ENCODE measurements at regions not wholly inside any gene's neighbourhood (a gene's known extent, or its start where the extent isn't known, plus 50 kb on each side); places are given as distances from the start of the nearest gene placed in this dataset.
"Not testable (repeated sequence)": the region's sequence is repeated elsewhere in the genome, so short reads cannot be mapped to it uniquely, and the experiment has no call there.

DNA sequence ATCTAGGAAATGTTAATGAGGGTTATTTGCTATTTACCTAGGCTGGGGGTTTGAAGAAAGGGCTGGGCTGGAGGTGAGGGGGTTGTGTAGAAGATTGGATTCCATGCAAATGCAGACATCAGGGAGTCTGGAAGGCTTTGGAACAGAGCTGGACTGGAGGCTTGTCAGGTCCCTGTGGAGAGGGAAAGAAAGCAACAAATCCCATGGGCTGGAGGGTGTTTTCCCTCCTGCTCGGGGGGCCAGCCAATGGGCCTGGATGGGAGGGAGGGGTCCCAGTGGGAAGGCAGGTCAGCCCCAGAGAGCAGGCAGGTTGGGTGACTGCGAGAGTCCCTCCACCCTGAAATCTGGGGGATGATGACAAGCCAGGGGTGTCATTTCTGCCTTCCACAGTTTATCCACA lies 431.8 kb downstream of the RPS24 start:
- no peak for DNase-seq

DNA sequence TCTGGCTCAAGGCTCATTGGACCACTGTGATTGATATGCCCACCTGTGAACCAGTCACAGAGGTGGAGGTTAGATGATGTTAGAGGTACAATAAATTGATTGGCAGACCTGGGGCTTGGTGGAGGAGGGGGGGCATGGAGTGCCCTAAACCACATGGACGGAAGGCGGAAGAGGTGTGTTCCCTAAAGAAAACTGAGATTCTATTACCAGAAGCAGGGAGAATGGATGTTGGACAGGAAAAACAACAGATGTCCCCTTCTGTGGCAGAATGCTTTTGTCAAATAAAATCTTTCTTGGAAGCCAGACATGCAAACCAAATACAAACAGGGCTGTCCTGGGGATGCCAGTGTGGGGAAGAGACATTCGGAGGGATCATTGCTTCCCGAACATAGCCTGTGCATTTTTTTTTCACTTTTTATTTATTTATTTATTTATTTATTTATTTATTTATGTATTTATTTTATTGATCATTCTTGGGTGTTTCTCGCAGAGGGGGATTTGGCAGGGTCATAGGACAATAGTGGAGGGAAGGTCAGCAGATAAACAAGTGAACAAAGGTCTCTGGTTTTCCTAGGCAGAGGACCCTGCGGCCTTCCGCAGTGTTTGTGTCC lies 433.9 kb downstream of the RPS24 start:
- DNase-seq: no peak

DNA sequence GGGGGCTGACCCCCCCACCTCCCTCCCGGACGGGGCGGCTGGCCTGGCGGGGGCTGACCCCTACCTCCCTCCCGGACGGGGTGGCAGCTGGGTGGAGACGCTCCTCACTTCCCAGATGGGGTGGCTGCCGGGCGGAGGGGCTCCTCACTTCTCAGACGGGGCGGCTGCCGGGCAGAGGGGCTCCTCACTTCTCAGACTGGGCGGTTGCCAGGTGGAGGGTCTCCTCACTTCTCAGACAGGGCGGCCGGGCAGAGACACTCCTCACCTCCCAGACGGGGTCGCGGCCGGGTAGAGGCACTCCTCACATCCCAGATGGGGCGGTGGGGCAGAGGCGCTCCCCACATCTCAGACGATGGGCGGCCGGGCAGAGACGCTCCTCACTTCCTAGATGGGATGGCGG lies 435.1 kb downstream of the RPS24 start:
- DNase-seq: not testable (repeated sequence)

DNA sequence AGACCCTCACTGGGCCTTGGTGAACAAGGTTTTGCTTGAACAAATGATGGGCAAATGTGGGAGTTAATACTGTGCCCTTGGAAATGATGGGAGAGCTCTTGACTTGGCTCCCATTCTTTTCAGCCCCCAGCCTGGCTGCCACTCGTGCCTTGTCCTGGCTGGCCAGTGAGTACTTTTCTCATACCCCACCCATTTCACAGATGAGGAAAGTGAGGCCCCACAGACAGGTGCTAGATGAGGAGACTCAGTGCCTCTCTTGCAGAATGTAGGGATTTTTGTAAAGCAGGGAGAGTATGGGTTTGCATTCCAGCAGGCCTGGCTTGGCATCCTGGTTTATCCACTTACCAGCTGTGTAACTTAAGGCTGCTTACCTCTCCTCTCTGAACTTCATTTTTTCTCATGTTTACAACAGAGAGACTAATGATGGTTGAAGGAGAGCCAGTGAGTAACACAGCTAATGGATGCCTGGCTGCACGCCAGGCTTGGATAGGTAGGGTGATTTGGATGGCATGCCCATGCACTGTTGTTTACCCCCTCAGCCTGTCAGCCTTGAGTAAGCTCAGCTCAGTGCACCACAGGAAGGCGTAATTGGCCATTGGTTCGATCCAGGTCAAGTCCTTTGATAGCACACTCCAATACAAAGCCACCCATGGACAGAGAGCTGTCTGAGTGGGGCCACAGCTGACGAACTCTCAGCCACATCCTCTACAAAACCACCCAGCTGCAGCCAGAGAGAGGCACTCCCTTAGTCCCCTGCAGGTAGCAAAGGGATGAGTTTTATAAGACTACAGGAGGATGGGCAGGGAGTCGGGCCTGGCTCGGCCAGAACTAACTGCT lies 436.8 kb downstream of the RPS24 start:
- no peak for DNase-seq

DNA sequence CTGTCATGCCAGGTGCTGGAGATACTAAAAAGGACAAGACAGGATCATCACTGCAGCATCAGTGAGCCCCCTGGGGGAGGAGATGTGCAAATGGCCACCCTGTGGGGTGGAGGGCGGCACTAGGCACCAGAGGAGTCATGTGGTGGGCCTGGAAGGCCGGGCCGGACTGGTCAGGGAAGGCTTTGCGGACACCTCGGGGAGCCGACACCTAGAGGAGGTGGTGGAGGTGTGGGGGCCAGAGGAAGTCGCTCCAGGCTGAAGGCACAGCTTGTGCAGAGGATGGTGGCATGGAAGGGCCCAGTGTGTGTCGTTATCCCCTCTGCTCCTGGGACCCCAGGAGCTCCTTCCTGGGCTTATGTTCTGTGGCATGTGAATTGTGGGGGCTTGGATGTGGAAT lies 437.7 kb downstream of the RPS24 start:
- DNase-seq: no peak

DNA sequence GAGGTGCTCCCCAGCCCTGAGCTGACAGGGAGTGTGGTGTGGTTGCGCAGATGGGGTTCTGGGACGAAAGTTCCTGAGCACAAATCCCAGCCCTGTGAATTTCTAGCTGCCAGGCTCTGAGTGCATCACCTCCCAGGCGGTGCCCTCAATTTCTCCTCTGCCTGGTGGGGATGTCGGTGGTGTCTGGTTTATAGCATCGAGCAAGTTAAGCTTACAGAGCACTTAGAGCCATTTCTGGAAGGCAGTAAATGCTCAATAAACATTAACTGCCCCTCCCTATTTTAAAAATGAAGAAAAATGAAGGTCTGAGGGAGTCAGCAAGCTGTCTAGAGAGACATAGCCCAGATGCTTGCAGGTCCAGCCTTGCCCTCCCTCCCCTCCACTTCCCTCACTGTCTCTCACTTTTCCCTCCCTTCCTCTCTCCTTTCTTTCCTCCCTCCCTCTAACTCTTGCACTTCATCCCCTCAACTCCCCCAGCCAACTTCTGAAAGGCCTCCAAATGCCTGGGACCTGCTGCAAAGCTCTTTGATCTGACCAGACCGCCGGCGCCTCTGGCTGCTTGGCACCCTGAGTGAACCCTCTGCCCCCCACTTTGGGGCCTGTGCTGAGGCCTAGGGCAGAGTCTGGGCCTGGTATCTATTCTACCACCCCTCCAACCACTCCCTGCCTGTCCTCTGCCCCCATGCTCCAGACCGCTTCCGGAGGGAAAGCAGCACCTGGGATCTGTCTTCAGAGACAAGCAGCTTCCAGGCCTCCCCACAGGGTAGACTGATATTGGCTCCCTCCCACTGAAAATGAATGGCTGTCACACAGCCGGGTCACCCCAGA lies 438.3 kb downstream of the RPS24 start:
- DNase-seq: no peak

DNA sequence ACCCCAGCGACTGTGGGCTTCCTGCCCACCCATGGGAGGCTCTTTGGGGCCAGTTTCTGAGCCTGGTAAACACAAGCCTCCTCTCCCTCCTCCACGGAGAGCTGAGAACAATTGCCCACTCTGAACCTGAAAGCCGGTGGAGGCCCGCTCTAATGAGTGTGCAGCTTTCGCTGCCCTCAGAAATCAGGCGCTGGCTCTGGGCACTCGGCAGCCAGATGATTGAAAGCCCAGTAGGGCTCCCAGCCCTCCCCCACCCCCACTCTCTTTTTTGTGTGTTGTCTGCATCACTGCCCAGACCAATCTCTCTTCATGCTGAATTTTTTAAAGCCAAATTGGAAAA lies 438.9 kb downstream of the RPS24 start:
- no peak for DNase-seq

DNA sequence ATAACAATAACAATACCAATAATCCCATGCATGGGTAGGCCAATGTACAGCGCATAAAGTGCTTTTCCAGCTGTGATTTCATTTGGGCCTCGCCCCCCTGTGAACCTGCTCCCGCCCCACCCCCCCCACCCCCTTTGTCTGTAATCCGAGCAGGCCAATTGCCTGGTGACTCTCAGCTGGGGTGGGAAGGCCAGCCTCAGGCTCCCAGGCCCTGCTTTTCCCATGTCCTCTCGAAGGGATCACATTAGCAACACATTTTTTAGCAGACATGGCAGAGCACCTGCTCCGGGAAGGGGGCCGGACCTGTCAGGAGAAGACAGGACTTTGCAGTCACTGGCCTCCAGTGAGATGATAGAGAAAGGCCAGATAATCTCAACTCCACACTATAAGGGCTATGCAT lies 439.3 kb downstream of the RPS24 start:
- no peak for DNase-seq

DNA sequence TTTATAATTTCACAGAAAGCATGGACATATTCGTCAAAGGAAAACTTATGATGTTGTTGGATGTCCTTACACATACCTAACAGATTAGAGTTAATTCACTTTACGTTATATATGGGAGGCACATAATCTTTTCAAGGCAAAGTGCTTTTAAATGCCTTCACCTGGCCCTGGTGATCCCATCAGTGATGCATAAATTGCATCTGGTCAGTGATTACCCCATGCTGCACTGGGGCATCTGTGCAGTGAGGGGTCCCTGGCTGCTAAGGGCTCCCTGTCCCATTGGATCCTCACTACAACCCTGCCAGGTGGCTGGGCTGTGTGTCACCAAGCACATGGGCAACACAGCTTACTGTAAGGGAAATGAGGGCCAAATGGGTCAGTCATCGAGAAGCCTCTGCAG lies 441.1 kb downstream of the RPS24 start:
- DNase-seq: no peak

DNA sequence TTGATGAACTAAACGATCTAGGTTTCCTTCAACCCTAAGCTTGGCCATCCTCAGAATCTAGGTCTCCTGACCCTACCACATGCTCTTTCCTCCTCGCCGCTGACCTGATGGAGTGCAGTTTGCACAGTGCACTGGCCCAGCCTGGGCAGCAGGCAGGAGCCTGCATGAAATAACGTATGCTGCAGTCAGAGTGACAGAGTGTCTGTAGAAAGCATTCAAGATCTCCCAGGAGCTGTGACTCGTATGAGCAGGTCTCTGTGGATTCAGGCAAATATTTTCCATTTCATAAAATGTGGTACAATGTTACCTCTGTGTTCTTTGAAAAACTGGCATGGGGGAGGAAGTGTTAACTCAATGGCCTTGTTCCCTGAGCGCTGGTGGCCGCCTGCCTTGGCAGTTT lies 441.8 kb downstream of the RPS24 start:
- no peak for DNase-seq

DNA sequence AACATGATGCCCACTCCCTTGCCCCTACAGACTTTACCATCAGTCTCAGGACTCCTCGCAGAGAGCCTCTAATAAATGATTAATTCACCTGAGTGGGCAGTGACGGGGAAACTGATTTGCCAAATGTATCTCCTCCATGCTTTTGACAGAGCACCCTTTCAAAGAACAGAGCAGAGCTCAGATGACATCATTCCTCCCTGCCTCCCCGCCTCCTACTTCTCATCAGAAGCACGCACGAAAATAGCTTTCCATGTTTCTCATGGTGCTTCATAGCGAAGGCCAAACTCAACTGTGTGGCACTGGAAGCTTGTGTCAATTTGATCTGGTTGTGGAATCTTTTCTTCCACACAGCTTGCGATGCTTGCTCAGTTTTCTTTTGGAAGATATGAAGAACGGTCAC lies 442.5 kb downstream of the RPS24 start:
- no peak for DNase-seq

DNA sequence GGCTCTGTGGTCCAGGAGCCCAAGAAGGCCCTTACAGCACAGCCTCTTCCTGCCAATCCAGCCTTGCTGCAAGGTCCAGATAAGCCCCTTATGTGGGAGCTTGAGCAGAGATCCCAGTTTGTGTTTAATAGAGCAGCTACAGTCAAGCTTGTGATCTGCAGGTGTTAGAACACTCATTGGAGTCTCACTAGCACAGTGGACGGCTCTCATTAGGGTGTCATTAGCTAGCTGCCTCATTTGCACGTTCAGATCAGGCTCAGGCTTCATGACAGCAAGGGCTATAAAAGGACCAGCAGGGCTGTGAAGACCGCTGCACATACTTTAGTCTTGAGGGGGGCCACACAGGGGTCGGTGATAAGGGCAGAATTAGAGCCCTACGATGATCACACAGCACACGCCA lies 443.2 kb downstream of the RPS24 start:
- DNase-seq: no peak

DNA sequence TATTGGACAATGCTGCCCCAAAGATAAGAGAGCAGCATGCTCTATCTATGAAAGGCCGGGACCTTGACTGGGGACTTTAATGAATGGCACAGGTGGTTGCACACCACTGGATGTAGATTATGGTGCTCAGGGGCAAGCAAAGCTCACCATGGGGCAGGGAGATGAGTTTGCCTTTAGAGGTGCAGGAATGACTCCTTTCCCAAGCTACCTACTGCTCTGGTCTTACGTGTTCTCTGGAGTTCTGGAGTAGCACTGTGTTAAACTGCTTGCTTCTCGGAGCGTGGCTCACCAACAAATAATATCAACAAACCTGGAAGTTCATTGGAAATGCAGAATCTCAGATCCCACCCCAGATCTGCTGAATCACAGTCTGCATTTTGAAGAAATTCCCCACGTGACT lies 445.3 kb downstream of the RPS24 start:
- no peak for DNase-seq

DNA sequence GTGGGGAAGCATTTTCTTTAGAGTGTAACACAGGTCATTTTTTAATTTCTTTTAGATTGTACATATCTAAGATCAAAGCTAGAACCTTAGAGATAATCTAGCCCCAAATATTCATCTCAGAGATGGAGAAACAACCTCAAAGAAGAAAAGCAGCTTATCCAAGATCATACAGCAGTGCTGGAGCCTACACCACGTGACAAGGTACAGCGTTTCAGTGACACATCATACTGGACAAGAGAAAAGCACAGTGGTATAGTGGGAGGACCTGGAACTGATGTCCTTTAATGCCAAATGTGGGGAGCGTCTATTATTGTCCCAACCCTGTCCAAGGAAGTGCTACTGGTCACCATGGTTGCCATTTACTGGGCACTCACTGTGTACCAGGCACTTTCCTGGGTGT lies 445.8 kb downstream of the RPS24 start:
- no peak for DNase-seq

DNA sequence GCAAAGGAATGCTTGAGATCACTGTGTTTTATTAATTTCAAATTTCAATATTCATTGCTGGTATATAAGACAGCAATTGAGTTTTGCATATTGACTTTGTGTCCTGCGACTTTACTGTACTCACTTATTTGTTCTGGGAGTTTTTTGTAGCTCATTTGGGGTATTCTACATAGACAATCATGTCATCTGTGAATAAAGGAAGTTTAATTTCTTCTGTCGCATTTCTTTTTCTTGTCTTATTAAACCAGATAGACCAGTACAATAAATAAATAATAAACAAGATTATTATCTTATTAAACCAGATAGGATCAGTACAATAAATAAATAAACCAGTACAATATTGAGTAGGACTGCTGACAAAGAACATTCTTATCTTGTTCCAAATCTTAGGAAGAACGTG lies 448.2 kb downstream of the RPS24 start:
- no peak for DNase-seq

DNA sequence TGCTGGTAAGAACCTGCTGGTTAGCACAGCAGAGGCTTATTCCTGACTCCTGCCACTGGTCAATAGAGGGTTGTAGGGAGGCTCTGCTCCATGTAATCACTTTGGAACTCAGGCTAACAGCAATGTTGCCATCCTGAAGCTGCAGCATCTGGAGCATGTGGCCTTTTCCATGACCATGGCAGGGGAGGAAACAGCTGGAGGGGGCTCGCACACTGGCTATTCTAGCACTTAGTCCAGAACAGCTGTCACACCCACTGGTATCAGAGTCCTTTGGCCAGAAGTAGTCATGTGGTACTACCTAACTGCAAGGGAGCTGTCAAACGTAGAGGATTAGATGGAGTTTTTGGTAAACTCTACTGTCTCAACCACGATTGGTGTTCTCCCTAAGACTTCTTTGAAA lies 450.0 kb downstream of the RPS24 start:
- no peak for DNase-seq

DNA sequence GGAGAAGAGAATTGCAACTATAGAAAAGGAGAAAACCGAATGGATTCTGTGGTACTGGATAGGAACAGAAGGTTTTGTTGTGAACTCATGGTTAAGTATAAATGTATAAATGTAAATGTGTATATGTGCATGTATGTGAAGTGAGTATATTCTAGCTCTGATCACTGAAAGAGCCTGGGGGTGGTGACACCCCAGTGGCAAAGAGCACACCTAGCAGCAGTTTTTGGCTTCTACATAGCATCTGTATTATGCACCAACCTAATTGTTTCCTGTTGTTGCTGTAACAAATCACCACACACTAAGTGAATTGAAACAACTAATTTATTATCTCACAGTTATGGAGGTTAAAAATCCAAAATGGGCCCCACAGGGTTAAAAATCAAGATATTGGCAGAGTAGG lies 455.4 kb downstream of the RPS24 start:
- DNase-seq: no peak

DNA sequence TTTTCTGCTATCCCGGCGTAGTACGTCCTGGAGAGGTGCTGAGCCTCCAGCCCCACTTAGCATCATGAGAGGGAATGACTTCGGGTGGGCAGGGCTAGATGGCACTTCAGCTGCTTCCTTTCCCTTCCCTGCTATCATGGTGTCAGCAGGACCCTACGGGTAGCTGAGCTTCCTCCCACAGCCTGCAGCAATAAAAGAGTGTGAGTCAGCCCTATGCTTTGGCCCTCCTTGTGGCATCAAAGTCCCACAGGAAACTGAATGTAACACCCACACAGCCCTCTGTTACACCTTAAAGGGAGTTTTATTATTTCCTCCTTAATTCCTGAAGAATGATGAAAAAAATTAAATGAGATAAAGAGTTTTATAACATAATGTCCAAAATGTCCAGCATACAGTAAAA lies 458.1 kb downstream of the RPS24 start:
- DNase-seq: no peak

DNA sequence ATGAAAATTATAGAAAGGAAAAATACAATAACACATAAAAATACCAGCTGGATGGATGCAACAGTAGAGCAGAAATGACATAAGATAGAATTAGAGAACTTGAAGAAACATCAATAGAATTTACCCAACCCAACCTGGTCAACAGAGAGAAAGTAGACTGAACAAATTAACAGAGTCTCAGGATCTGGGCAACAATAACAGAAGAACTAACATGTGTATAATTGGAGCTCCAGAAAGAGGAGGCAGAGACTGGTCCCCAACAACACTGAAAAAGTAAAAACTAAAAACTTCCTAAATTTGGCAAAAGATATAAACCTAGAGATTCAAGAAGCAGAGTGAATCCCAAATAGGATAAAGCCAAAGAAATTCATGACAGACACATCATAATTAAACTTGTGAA lies 458.8 kb downstream of the RPS24 start:
- DNase-seq: no peak

DNA sequence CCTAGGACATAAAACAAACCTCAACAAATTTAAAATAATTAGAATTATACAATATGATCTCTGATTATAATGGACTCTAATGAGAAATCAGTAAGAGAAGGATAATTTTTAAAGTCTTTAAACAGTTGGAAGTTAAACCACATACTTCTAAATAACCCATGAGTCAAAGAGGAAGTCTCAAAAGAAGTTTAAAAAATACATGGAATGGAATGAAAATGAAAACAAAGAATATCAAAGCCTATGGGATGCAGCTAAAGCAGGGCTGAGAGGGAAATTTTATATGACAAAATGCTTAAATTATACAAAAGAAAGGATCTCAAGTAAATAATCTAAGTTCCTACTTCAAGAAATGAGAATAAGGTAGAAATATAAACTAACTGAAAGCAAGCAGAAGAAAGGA lies 460.5 kb downstream of the RPS24 start:
- no peak for DNase-seq

DNA sequence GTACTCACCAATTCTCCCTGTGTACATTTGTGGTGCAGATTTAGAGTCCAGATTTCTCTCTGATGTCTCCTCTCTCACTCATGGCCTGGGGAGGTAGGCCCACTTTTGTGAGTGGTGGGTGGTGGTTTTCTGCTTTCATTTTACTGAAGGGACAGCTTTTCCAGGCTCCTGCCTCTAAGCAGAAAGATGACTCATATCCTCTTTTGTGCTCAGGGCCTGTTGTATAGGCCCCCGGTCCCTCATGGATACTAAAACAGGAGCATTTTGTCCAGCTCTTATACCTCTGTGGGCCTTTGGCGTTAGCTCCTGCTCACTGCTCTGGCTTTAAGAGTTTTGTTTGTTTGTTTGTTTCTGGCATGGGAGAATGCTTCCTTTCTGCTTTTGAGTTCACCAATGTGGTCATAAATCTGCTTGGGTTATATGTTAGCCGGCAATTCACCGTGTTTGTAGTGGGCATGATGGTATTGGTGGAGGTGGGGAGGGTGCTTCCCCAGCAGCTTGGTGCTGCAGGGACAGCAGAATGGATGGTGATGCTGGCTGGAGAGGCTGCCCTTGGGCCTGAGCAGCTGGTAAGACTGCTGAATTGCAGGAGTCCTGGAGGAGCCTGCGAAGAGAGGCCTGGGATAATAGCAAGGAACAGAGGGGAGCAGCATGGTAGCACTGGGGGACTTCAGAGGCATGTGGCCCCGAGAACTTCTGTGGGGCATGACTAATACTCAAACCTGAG lies 468.7 kb downstream of the RPS24 start:
- no peak for DNase-seq

DNA sequence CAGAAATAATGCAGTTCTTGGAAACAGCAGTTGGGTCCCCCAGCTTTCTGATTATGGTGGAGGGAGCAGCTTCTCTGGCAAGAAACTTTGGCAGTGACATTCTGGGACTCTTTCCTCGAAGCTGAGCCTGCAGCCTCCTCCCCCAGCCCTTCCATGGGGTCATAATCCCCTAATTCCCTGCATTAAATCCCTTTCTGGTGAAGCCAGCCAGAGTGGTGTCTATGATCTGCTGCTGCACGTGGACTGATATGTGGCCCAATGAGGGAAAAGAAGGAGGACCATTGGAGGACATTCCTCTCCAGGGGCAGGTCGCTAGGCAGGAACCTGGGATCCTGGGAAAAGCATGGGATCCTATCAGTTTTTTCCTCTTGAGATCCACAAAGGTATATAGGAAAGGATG lies 470.5 kb downstream of the RPS24 start:
- DNase-seq: no peak

DNA sequence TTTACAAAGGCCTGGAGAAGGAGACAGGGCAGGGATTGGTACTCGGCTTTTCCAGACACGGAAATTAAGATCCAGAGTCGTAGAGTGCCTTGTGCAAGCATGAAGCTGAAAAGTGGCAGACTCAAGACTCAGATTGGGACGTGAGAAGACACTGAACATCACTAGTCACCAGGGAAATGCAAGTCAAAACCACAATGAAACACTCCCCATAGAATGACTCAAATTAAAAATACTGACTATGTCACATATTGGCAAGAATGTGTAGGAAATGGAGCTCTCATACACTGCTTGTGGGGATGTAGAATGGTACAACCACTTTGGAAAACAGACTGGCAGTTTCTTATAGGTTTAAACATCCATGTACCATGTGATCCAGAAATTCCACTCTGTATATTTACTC lies 472.0 kb downstream of the RPS24 start:
- DNase-seq: no peak

DNA sequence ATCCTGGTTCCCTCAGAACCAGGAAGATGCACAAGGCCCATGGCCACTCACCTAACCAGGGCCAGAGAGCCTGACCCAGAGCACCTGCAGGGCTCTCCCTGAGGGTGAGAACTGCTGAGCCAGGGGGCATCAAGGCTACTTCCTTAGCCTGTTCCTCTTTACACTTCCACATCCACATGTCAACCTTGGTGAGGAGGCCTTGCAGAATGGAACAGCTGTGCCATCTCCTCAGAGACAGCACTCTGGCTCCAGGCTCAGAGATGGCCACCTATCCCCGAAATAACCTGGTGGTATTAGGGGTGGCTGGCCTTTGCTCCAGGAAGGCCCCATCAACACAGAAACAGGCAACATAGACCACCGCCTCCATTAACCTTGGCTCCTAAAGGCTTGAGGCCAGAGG lies 473.0 kb downstream of the RPS24 start:
- DNase-seq: no peak

Measured in stimulated activated CD8-positive, alpha-beta memory T cell treated with anti-CD3 and anti-CD28 coated beads, Interleukin-4, amount 100 ng/mL, for 48 hours (primary cell).